NCI-H2227 (cell line): ENCODE measurements at regions not wholly inside any gene's neighbourhood (a gene's known extent, or its start where the extent isn't known, plus 50 kb on each side); places are given as distances from the start of the nearest gene placed in this dataset.
"Not testable (repeated sequence)": the region's sequence is repeated elsewhere in the genome, so short reads cannot be mapped to it uniquely, and the experiment has no call there.

Source experiments
- DNase-seq: peaks from one replicate; lab custom pipeline; 2025; ENCODE audit not compliant: unreplicated experiment; lab: John Stamatoyannopoulos, UW

DNA sequence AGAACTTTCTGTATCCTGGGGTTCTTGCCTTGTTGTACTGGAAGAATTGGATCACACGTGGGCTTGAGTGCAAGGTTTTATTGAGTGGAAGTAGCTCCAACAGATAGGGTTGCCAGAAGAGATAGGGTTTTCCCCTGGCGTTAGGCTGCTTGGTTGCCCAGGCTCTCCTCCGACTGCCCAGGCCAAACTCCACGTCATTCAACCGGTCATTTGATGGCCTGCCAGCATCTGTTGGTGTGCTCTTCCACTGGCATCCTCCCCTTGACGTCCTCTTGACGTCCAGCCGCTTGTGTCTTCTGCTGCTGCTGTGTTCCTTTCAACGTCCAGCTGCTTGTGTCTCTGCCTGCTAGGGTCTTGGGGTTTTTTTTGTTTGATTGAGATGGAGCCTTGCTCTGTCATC is 111.2 kb upstream of the XIST start:
- DNase-seq, result no peak

- no peak for DNase-seq
Observed at GRCh38 chrX:73962948-73963347, 110.4 kb upstream of the XIST start.

DNA sequence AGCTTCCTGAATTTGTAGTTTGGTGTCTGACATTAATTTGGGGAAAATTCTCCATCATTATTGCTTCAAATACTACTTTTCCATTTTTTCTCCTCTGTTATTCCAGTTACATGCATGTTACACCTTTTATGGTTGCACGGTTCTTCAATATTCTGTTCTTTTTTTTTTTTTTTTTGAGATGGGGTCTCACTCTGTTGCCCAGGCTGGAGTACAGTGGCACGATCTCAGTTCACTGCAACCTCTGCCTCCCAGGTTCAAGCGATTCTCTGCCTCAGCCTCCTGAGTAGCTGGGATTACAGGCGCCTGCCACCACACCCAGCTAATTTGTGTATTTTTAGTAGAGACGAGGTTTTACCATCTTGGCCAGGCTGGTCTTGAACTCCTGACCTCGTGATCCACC is 109.4 kb upstream of the XIST start:
- not testable (repeated sequence) for DNase-seq

DNA sequence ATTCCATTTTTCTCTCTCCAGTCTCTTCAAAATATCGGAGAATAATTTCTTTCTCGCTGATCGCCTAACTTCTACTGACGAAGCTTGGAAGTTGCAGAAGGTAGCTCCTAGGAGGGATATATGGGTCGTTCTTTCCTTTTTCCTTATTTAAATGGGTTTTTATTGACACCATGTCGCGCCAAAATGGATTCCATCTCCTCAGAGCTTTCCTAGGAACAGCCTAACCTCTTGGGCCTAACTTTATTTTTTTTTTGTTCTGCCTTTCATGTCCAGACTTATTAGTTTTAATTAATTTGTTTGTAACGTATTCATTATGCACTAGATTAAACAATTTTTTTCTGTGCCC is 92.0 kb upstream of the XIST start:
- DNase-seq, result peak; percentile 47

DNA sequence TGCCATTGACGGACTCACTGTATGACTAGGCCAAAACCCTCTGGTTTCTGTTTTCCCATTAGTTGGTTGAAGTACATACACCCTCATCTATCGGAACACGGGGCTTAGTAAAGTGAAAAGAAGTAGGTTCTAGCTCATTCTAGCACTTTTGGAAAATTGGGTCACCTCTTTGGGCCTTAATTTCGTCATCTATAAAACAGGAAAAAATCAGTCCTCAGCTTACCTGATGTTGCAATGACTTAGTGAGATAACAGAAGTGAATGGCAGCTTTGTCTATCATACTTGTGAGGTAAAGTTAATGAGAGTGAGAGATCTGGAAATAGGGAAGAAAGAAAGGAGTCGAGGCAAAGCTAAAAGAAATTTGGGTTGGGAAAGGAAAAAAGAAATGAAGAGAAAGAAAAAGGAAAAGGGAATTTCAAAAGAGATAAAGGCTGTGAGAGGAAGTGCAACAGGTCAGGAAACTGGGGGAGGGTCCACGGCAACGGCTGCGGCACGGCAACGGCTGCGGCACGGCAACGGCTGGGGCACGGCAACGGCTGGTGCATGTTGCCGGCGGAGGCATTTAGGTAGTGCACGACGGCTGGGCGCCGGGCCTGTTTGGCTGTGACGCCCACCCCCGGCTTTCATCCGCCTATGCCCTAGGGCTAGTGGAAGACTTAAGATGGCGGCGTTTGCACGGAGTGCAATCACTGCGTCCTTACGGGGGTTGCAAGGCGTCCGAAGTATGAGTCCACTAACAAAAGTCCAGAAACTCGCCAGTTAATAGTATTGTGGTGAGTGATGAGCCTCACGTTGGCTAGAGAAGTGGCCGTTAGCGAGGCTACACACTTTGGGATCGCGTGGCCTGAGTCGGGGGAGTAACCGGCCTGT is 91.4 kb upstream of the XIST start:
- peak; percentile 94 for DNase-seq

- DNase-seq, result no peak
Observed at GRCh38 chrX:73940893-73941470, 88.5 kb upstream of the XIST start.

DNA sequence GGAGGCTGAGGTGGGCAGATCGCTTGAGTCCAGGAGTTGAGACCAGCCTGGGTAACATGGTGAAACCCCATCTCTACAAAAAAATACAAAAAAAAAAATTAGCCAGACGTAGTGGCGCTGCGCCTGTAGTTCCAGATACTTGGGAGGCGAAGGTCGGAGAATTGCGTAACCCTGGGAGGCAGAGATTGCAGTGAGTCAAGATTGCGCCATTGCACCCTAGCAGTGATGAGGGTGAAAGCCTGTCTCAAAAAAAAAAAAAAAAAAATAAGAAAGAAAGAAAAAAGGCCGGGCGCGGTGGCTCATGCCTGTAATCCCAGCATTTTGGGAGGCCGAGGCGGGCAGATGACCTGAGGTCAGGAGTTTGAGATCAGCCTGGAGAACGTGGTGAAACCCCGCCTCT is 85.3 kb upstream of the XIST start:
- DNase-seq, result not testable (repeated sequence)

DNA sequence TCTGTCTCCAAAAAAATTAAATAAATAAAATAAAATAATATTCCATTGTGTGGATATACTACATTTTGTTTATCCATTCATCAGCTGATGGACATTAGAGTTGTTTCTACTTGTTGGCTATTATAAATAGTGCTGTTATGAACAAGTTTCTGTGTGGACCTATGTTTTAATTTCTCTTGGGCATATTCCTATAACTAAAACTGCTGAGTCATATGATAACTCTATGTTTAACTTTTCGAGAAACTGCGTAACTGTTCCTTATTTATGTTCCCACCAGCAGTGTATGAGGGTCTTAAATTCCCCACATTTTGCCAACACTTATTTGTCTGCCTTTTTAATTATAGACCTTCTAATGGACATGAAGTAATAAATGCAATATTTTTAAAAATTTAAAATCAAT is 80.0 kb upstream of the XIST start:
- no peak for DNase-seq

DNA sequence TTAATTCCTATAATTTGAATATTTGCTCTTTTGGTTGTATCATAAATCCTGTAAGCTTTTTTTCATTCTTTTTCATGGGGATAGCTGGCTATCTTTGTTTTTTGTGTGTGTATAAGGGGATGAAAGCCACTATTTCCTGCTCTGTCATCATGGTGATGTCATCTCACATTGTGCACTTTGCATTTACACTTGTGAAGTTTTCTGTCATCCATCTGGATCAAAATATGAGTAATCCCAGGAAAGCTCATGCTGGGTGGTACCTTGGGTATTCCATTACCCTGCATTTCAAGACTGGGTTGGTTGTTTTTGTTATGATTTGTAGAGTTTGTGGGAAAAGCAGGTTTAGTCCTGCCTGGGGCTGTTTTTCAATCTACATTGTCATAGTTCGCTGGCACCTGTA is 77.8 kb upstream of the XIST start:
- DNase-seq, result no peak

DNA sequence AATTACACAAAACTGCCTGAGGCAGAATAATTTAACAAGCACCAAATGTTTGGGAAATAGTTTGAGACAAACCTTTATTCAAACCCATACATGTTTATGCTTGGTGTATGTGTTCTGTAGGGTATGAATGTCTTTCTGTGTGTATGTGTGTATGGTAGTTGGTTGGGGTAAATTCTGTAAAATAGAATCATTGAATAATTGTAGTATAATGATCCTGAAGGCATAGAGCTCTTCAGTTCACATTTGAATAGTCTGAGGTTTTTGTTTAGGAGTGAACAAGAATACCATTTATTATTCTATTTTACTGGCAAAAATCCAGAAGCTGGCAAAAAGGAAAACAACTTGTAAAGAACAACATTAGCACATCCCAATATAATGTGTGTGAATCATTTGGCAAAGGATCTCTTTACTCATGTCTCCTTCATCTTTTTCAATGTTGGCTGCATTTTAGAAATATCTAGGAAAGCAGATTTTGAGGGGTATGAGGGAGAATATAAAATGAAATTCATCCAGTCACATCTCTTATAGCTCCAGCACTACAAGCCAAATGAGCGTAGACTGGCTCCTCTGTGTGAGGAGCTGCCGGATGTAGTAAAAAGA is 70.4 kb upstream of the XIST start:
- no peak for DNase-seq

DNA sequence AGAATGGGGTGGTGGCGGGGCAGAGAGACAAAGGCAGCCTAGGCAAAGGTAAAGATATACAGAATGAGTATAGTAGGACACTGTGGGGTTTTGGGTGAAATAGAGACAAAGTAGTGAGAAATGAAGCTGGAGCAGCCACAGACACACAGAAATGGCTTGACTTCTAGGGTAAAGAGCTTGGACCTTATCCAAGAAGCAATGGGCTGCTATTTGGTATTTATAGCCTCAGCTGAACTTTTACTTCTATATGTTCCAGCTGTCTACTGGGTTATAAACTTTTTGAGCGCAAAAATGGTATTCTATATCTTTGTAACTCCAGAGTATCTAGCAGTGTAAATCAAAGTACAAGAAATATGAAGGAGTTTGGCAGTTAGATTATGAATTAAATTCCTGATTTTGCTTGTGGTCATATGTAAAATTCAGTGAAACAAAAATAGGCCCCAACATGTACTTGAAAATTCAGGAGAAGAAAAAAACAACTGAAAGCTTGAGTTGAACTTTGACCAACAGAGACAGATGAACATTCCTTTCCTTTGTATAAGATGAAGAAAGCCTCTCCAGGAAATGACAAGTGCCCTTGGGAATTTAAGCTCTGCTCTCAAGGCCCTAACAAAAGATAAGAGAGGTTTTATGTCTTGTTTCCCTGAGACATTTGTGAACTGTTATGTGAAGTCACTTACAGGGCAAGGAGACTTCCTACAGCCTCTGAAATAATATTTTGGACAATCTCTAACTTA is 64.6 kb upstream of the XIST start:
- DNase-seq, result no peak

DNA sequence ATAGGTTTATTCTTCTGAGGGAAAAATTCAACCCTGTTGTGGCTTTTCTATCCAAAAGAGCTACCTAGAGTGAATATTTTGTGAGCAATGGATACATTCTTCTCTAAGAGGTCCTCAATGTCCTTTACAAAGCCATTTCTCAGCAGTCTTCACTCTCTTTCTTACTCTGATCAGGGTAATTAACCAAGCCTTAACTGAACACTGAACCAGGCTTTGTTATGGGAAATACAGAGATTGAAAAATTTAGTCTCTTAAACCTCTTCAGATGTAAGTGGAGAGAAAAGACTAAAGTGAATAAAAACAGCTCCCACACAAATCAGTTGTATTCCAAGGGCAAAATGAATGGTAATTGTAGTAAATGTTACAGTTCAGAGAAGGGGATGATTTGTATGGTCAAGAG is 64.0 kb upstream of the XIST start:
- DNase-seq, result no peak

GRCh38 chrX:73914792-73915191 is 62.3 kb upstream of the XIST start:
- DNase-seq, result not testable (repeated sequence)

DNA sequence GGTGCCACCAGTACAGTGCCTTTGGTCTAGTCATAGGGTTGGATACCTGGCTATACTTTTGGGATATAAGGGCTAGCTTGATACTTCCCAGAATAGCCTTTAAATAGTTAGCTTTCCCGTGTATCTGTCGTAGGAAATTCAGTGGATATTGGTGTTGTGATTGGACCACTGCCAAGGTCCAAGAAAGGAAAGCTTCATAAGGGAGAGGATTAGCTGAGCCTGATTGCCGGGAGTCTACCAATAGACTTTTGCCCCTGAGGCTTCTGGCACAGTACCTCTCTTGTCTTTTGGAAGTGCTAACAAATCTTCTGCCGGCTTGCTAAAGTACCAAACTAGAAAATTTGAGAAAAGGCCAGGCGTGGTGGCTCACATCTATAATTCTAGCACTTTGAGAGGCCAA is 61.1 kb upstream of the XIST start:
- no peak for DNase-seq

GRCh38 chrX:73911946-73912345 is 59.4 kb upstream of the XIST start:
- not testable (repeated sequence) for DNase-seq

DNA sequence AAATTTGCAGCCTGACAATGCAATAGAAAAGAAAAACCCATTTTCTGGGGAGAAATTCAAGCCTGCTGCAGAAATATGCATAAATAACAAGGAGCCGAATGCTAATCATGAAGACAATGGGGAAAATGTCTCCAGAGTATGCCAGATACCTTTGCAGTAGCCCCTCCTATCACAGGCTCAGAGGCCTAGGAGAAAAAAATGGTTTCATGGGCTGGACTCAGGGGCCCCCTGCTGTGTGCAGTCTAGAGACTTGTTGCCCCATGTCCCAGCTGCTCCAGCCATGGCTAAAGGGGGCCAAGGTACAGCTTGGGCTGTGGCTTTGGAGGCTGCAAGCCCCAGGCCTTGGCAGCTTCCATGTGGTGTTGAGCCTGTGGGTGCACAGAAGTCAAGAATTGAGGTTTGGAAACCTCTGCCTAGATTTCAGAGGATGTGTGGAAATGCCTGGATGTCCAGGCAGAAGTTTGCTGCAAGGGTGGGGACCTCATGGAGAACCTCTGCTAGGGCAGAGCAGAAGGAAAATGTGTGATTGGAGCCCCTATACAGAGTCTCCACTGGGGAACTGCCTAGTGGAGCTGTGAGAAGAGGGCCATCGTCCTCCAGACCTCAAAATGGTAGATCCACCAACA is 53.3 kb upstream of the XIST start:
- not testable (repeated sequence) for DNase-seq

GRCh38 chrX:73903941-73904340 is 51.4 kb upstream of the XIST start:
- no peak for DNase-seq
